IPS-15b (cell line): ENCODE measurements at regions not wholly inside any gene's neighbourhood (a gene's known extent, or its start where the extent isn't known, plus 50 kb on each side); places are given as distances from the start of the nearest gene placed in this dataset.

Experiments used
- H3K27me3 ChIP-seq: one replicate; pipeline ENCODE4 v1.6.1; 2013; ENCODE audit warnings: low read length; ENCODE audit not compliant: control insufficient read depth, insufficient read depth
- H3K36me3 ChIP-seq: one replicate; pipeline ENCODE4 v1.6.1; 2013; ENCODE audit warnings: low read length; ENCODE audit not compliant: control insufficient read depth, insufficient read depth
- H3K4me1 ChIP-seq: one replicate; pipeline ENCODE4 v1.6.1; 2013; ENCODE audit warnings: mild to moderate bottlenecking, low read length; ENCODE audit not compliant: control insufficient read depth, insufficient read depth
- H3K4me3 ChIP-seq: one replicate; pipeline ENCODE4 v1.5.1; 2013; ENCODE audit warnings: low read depth, low read length
- H3K9ac ChIP-seq: one replicate; pipeline ENCODE4 v1.6.1; 2013; ENCODE audit warnings: low read depth, mild to moderate bottlenecking, low read length
- H3K9me3 ChIP-seq: one replicate; pipeline ENCODE4 v1.6.1; 2013; ENCODE audit warnings: mild to moderate bottlenecking, low read length; ENCODE audit not compliant: control insufficient read depth, insufficient read depth

GRCh38 chr22:27270818-27271510, 530.6 kb downstream of the MN1 start:
- peaks cover 3% of the 10 kb centered on the region for H3K4me1 ChIP-seq
- H3K9me3 ChIP-seq: no peaks in the 10 kb centered on the region
- H3K36me3 ChIP-seq: no peaks in the 10 kb centered on the region
- H3K4me3 ChIP-seq: no peak overlapping the region
- no peak overlapping the region for H3K9ac ChIP-seq
- no peaks in the 10 kb centered on the region for H3K27me3 ChIP-seq

GRCh38 chr22:27273436-27273835, 528.1 kb downstream of the MN1 start:
- Histone ChIP-seq H3K36me3 (no peaks in the 10 kb centered on the region), H3K4me1 (peaks cover 3% of the 10 kb centered on the region), H3K9ac (no peak overlapping the region), H3K4me3 (no peak overlapping the region), H3K27me3 (no peaks in the 10 kb centered on the region), H3K9me3 (no peaks in the 10 kb centered on the region)

- no peaks in the 10 kb centered on the region for H3K27me3 ChIP-seq
- no peaks in the 10 kb centered on the region for H3K36me3 ChIP-seq
- H3K9ac ChIP-seq: no peak overlapping the region
- no peak overlapping the region for H3K4me3 ChIP-seq
- H3K4me1 ChIP-seq: peaks cover 3% of the 10 kb centered on the region
- H3K9me3 ChIP-seq: no peaks in the 10 kb centered on the region
These were observed 527.7 kb downstream of the MN1 start for GRCh38 chr22:27273853-27274252.

- Histone ChIP-seq H3K27me3 (no peaks in the 10 kb centered on the region), H3K9me3 (no peaks in the 10 kb centered on the region), H3K4me3 (no peak overlapping the region), H3K9ac (no peak overlapping the region), H3K36me3 (no peaks in the 10 kb centered on the region), H3K4me1 (peaks cover 3% of the 10 kb centered on the region)
These were observed 526.6 kb downstream of the MN1 start for GRCh38 chr22:27274770-27275449.

GRCh38 chr22:27278946-27279345, 522.6 kb downstream of the MN1 start:
- H3K36me3 ChIP-seq: no peaks in the 10 kb centered on the region
- no peak overlapping the region for H3K4me3 ChIP-seq
- H3K4me1 ChIP-seq: peaks cover 1% of the 10 kb centered on the region
- no peak overlapping the region for H3K9ac ChIP-seq
- H3K9me3 ChIP-seq: peaks cover 7% of the 10 kb centered on the region
- no peaks in the 10 kb centered on the region for H3K27me3 ChIP-seq

- Histone ChIP-seq H3K27me3 (no peaks in the 10 kb centered on the region), H3K9me3 (peaks cover 7% of the 10 kb centered on the region), H3K36me3 (no peaks in the 10 kb centered on the region), H3K4me3 (no peak overlapping the region), H3K9ac (no peak overlapping the region), H3K4me1 (no peaks in the 10 kb centered on the region)
These were observed 518.3 kb downstream of the MN1 start for GRCh38 chr22:27283240-27283639.

GRCh38 chr22:27283714-27284113, 517.8 kb downstream of the MN1 start:
- H3K4me1 ChIP-seq: no peaks in the 10 kb centered on the region
- H3K9ac ChIP-seq: no peak overlapping the region
- no peaks in the 10 kb centered on the region for H3K27me3 ChIP-seq
- no peak overlapping the region for H3K4me3 ChIP-seq
- peaks cover 7% of the 10 kb centered on the region for H3K9me3 ChIP-seq
- H3K36me3 ChIP-seq: no peaks in the 10 kb centered on the region

- H3K9ac ChIP-seq: no peak overlapping the region
- H3K4me3 ChIP-seq: no peak overlapping the region
- H3K27me3 ChIP-seq: no peaks in the 10 kb centered on the region
- H3K36me3 ChIP-seq: no peaks in the 10 kb centered on the region
- H3K9me3 ChIP-seq: peaks cover 7% of the 10 kb centered on the region
- no peaks in the 10 kb centered on the region for H3K4me1 ChIP-seq
These were observed 517.2 kb downstream of the MN1 start for GRCh38 chr22:27284324-27284723.

GRCh38 chr22:27286711-27287110, 514.8 kb downstream of the MN1 start:
- Histone ChIP-seq H3K9ac (no peak overlapping the region), H3K4me1 (no peaks in the 10 kb centered on the region), H3K4me3 (no peak overlapping the region), H3K9me3 (peaks cover 7% of the 10 kb centered on the region), H3K36me3 (no peaks in the 10 kb centered on the region), H3K27me3 (no peaks in the 10 kb centered on the region)

GRCh38 chr22:27292542-27293299, 508.8 kb downstream of the MN1 start:
- H3K27me3 ChIP-seq: peaks cover 9% of the 10 kb centered on the region
- peaks cover 10% of the 10 kb centered on the region for H3K4me1 ChIP-seq
- no peaks in the 10 kb centered on the region for H3K36me3 ChIP-seq
- H3K9ac ChIP-seq: no peak overlapping the region
- no peak overlapping the region for H3K4me3 ChIP-seq
- H3K9me3 ChIP-seq: no peaks in the 10 kb centered on the region

- Histone ChIP-seq H3K9me3 (no peaks in the 10 kb centered on the region), H3K27me3 (peaks cover 11% of the 10 kb centered on the region), H3K4me3 (no peak overlapping the region), H3K4me1 (peaks cover 19% of the 10 kb centered on the region), H3K36me3 (no peaks in the 10 kb centered on the region), H3K9ac (no peak overlapping the region)
These were observed 507.7 kb downstream of the MN1 start for GRCh38 chr22:27293721-27294445.
